HCT116 (cell line): ENCODE measurements at regions not wholly inside any gene's neighbourhood (a gene's known extent, or its start where the extent isn't known, plus 50 kb on each side); places are given as distances from the start of the nearest gene placed in this dataset.

Experiments
- ATAC-seq: fragments of 200-7000 bp; cut with Tn5 transposase; 2 replicates; pipeline ENCODE4 v1.9.1; 2020; ENCODE audit warnings: mild to moderate bottlenecking, moderate library complexity
- BruUV-seq: library from RNA; stranded (reverse); fragments of 400-500 nt; replicated peaks from 2 replicates; lab custom pipeline; 2021; lab: Mats Ljungman, UMichigan
- CTCF ChIA-PET: fragments of 300-600 bp; sonication (Branson Sonifier 250); formaldehyde crosslinking; loops from one replicate; lab custom pipeline; 2021; ENCODE audit warnings: antibody characterized with exemption; lab: Charles Lee
- POLR2A ChIA-PET: fragments of 300-600, 350-600 bp; sonication (Branson Sonifier 250); formaldehyde crosslinking; loops from one replicate; lab custom pipeline; 2021; ENCODE audit warnings: antibody characterized with exemption; lab: Charles Lee
- RAD21 ChIA-PET, 2 experiments: fragments of 300-600 bp; sonication (Branson Sonifier 250); formaldehyde crosslinking; loops; one replicate each; lab custom pipeline; 2023; ENCODE audit warnings: low total read pairs in 2 of 2; ENCODE audit not compliant: uncharacterized antibody in 2 of 2, unreplicated experiment in 2 of 2, low non-redundant PET in 1 of 2; lab: Charles Lee
- DNase-seq: peaks from one replicate; pipeline ENCODE4 v3.0.0-alpha.2; 2010; ENCODE audit warnings: low read depth, low spot score
- H2AFZ ChIP-seq: fragments of 200-600 bp; shearing (Covaris generic), sonication (generic); 2 replicates; pipeline ENCODE4 v1.6.1; 2017; ENCODE audit warnings: low read depth, mixed run types, mixed read lengths, antibody characterized with exemption, low read length; ENCODE audit not compliant: poor library complexity, severe bottlenecking
- H3K27ac ChIP-seq: 2 replicates; pipeline ENCODE4 v1.5.1; 2012; ENCODE audit warnings: low read depth, low read length
- H3K27me3 ChIP-seq: fragments of 200-600 bp; sonication (generic); 2 replicates; pipeline ENCODE4 v1.6.1; 2016; ENCODE audit warnings: mixed run types, low read length, mixed read lengths; ENCODE audit not compliant: insufficient read depth
- H3K36me3 ChIP-seq, 2 experiments: fragments of 200-500 bp in 1 of 2; fragments of 200-600 bp in 1 of 2; sonication (Bioruptor generic) in 1 of 2; sonication (generic) in 1 of 2; 2 replicates each; pipeline versions ENCODE4 v1.5.1 to v1.6.1; 2014 to 2016; ENCODE audit warnings: low read length in 2 of 2, inconsistent platforms in 1 of 2, mixed read lengths in 1 of 2, mixed run types in 1 of 2; ENCODE audit not compliant: insufficient read depth in 2 of 2, control insufficient read depth in 1 of 2
- H3K4me1 ChIP-seq, 2 experiments: fragments of 200-600 bp in 1 of 2; sonication (generic) in 1 of 2; 2 replicates each; pipeline versions ENCODE4 v1.5.1 to v1.6.1; 2012 to 2017; ENCODE audit warnings: low read length in 2 of 2, inconsistent platforms in 1 of 2, mild to moderate bottlenecking in 1 of 2, mixed read lengths in 1 of 2, mixed run types in 1 of 2, moderate library complexity in 1 of 2; ENCODE audit not compliant: insufficient read depth in 2 of 2, control insufficient read depth in 1 of 2
- H3K4me2 ChIP-seq: fragments of 200-600 bp; sonication (generic); 2 replicates; pipeline ENCODE4 v1.6.1; 2017; ENCODE audit warnings: mixed run types, low read length, mixed read lengths
- H3K4me3 ChIP-seq, 2 experiments: fragments of 200-600 bp in 1 of 2; sonication (generic) in 1 of 2; replicated peaks in 1 of 2; 2 replicates each; pipeline ENCODE4 v1.5.1; 2011 to 2016; ENCODE audit warnings: low read length in 2 of 2, control low read depth in 1 of 2, low read depth in 1 of 2, mild to moderate bottlenecking in 1 of 2, mixed read lengths in 1 of 2, mixed run types in 1 of 2
- H3K79me2 ChIP-seq: fragments of 200-600 bp; sonication (generic); 2 replicates; pipeline ENCODE4 v1.6.1; 2017; ENCODE audit warnings: mild to moderate bottlenecking, mixed run types, low read length, moderate library complexity, mixed read lengths; ENCODE audit not compliant: insufficient read depth
- H3K9ac ChIP-seq: fragments of 200-600 bp; sonication (generic); 2 replicates; pipeline ENCODE4 v1.6.1; 2016; ENCODE audit warnings: low read length, mixed read lengths
- H3K9me2 ChIP-seq: fragments of 200-600 bp; sonication (generic), shearing (Covaris generic); 2 replicates; pipeline ENCODE4 v1.6.1; 2017; ENCODE audit warnings: mixed run types, mild to moderate bottlenecking, moderate library complexity; ENCODE audit not compliant: insufficient read depth
- H3K9me3 ChIP-seq, 2 experiments: fragments of 200-500 bp in 1 of 2; fragments of 200-600 bp in 1 of 2; sonication (Bioruptor generic) in 1 of 2; sonication (generic) in 1 of 2; 2 replicates each; pipeline ENCODE4 v1.6.1; 2014 to 2017; ENCODE audit warnings: low read length in 2 of 2, mixed read lengths in 2 of 2, inconsistent platforms in 1 of 2, low read depth in 1 of 2, mild to moderate bottlenecking in 1 of 2, mixed run types in 1 of 2, moderate library complexity in 1 of 2; ENCODE audit not compliant: control insufficient read depth in 1 of 2, insufficient read depth in 1 of 2
- H4K20me1 ChIP-seq: fragments of 200-600 bp; sonication (generic), shearing (Covaris generic); 2 replicates; pipeline ENCODE4 v1.6.1; 2017; ENCODE audit warnings: mixed run types, mild to moderate bottlenecking, moderate library complexity; ENCODE audit not compliant: insufficient read depth
- CBX3 ChIP-seq: IDR thresholded peaks from 2 replicates; pipeline ENCODE4 v1.6.1; 2012; ENCODE audit warnings: low read depth
- EGR1 ChIP-seq: IDR thresholded peaks from 2 replicates; pipeline ENCODE4 v1.6.1; 2012; ENCODE audit warnings: low read depth
- ELF1 ChIP-seq: IDR thresholded peaks from 2 replicates; pipeline ENCODE4 v1.6.1; 2012; ENCODE audit warnings: low read depth, borderline replicate concordance
- FOSL1 ChIP-seq: IDR thresholded peaks from 2 replicates; pipeline ENCODE4 v1.6.1; 2012; ENCODE audit warnings: low read depth
- JUND ChIP-seq: IDR thresholded peaks from 2 replicates; pipeline ENCODE4 v1.6.1; 2012
- POLR2A ChIP-seq: IDR thresholded peaks from 2 replicates; pipeline ENCODE4 v1.7.0; 2011; ENCODE audit warnings: borderline replicate concordance; ENCODE audit not compliant: insufficient read depth, insufficient read length; ENCODE audit errors: extremely low read depth
- POLR2AphosphoS5 ChIP-seq: IDR thresholded peaks from 2 replicates; pipeline ENCODE4 v1.6.1; 2011; ENCODE audit warnings: mild to moderate bottlenecking, low read depth, low read length, moderate library complexity
- REST ChIP-seq: IDR thresholded peaks from 2 replicates; pipeline ENCODE4 v1.6.1; 2012; ENCODE audit warnings: low read depth
- SIN3A ChIP-seq: IDR thresholded peaks from 2 replicates; pipeline ENCODE4 v1.6.1; 2012; ENCODE audit warnings: low read depth
- SRF ChIP-seq: IDR thresholded peaks from 2 replicates; pipeline ENCODE4 v1.6.1; 2012; ENCODE audit warnings: low read depth
- TCF7L2 ChIP-seq: IDR thresholded peaks from 2 replicates; pipeline ENCODE4 v1.7.0; 2011; ENCODE audit warnings: borderline replicate concordance, inconsistent platforms; ENCODE audit not compliant: insufficient read depth, insufficient read length; ENCODE audit errors: extremely low read depth
- YY1 ChIP-seq: IDR thresholded peaks from 2 replicates; pipeline ENCODE4 v1.6.1; 2011; ENCODE audit warnings: low read length, low read depth, moderate library complexity, mild to moderate bottlenecking; ENCODE audit not compliant: insufficient replicate concordance; ENCODE audit errors: extremely low read depth
- ZFX ChIP-seq: fragments of 450-650 bp; IDR thresholded peaks from 2 replicates; pipeline ENCODE4 v1.6.1; 2017
- ZNF274 ChIP-seq: fragments of 200-500 bp; sonication (Bioruptor generic); IDR thresholded peaks from 2 replicates; pipeline ENCODE4 v1.6.1; 2014; ENCODE audit warnings: mild to moderate bottlenecking, low read depth, low read length, inconsistent platforms
- intact Hi-C: fragments of 100-400 bp; cut with micrococcal nuclease; formaldehyde crosslinking; loops from 2 replicates; pipeline ENCODE4 v1.10.0; 2022

GRCh38 chr12:23463172-23463571, 486.3 kb downstream of the SOX5 start:
- Histone ChIP-seq H3K4me2 (no peak overlapping the region), H3K36me3 (no peaks in the 10 kb centered on the region), H3K79me2 (no peaks in the 10 kb centered on the region), H3K27me3 (no peaks in the 10 kb centered on the region), H3K9ac (no peak overlapping the region), H4K20me1 (no peaks in the 10 kb centered on the region), H3K9me3 (peaks cover 0 to 6% of the 10 kb centered on the region in 2 experiments; a peak in 3 of 4 replicates), H2AFZ (no peak overlapping the region), H3K27ac (no peak overlapping the region), H3K4me3 (no peak overlapping the region), H3K9me2 (no peaks in the 10 kb centered on the region), H3K4me1 (no peaks in the 10 kb centered on the region)
- TF ChIP-seq ELF1 = no peak
- no peak for TF ChIP-seq REST
- intact Hi-C loops = no loop called here
- ATAC-seq (no peak), DNase-seq (no peak)
- ChIA-PET POLR2A (no interaction called here), RAD21 (no interaction called here), CTCF (no interaction called here)
- BruUV-seq = no TSS peak

- intact Hi-C loops = no loop called here
- ChIA-PET CTCF (no interaction called here), RAD21 (no interaction called here), POLR2A (no interaction called here)
- H3K4me1 ChIP-seq = no peaks in the 10 kb centered on the region
- DNase-seq = no peak
- H3K27me3 ChIP-seq = no peaks in the 10 kb centered on the region
- H3K9me2 ChIP-seq = no peaks in the 10 kb centered on the region
- ATAC-seq = no peak
- H3K27ac ChIP-seq = no peak overlapping the region
- no peak overlapping the region for H3K4me2 ChIP-seq
- no peak overlapping the region for H3K9ac ChIP-seq
- no TSS peak for BruUV-seq
- H3K4me3 ChIP-seq = no peak overlapping the region
- no peaks in the 10 kb centered on the region for H3K79me2 ChIP-seq
- peaks cover 0 to 9% of the 10 kb centered on the region in 2 experiments; a peak in 3 of 4 replicates for H3K9me3 ChIP-seq
- no peaks in the 10 kb centered on the region for H4K20me1 ChIP-seq
- H3K36me3 ChIP-seq = no peaks in the 10 kb centered on the region
- H2AFZ ChIP-seq = no peak overlapping the region
- TF ChIP-seq EGR1 (no peak), FOSL1 (no peak), YY1 (no peak), SIN3A (no peak), ELF1 (no peak), REST (no peak), POLR2A (no peak), JUND (no peak), TCF7L2 (no peak), CBX3 (no peak), POLR2AphosphoS5 (no peak), SRF (no peak), ZFX (no peak), ZNF274 (no peak)
Measured at GRCh38 chr12:23464241-23464812, 485.1 kb downstream of the SOX5 start.
